NCI-H2196 (cell line): ENCODE measurements at regions not wholly inside any gene's neighbourhood (a gene's known extent, or its start where the extent isn't known, plus 50 kb on each side); places are given as distances from the start of the nearest gene placed in this dataset.
A peak's percentile ranks its signal among the peaks of the same experiment; 100 is the strongest.

Source experiments
- DNase-seq: peaks from one replicate; lab custom pipeline; 2025; ENCODE audit not compliant: unreplicated experiment; lab: John Stamatoyannopoulos, UW

DNA sequence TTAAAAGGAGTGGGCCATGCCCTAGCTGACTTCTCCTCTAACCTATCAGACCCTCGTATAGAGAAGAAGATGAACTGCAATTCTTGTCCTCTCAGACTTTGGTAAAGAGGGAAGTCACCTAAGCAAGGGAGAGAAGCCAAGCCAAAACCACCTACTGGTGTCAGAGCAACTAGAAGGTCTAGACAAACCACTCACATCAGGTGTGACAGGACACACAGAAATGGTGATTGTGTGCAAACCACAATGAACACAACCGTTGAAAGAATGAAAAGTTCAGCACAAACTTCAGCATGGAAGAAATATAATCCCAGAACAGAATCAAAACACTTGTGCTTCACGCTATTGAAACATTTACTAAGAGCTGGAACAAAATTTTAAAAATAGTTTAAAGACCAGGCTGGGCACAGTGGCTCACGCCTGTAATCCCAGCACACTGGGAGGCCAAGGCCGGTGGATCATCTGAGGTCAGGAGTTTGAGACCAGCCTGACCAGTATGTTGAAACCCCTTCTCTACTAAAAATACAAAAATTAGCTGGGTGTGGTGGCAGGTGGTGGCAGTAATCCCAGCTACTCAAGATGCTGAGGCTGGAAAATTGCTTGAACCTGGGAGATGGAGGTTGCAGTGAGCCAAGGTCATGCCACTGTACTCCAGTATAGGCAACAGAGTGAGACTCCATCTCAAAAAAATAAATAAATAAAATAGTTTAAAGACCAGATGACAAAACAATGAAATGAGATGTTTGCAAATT is 56.2 kb upstream of the NTF3 start:
- no peak for DNase-seq

DNA sequence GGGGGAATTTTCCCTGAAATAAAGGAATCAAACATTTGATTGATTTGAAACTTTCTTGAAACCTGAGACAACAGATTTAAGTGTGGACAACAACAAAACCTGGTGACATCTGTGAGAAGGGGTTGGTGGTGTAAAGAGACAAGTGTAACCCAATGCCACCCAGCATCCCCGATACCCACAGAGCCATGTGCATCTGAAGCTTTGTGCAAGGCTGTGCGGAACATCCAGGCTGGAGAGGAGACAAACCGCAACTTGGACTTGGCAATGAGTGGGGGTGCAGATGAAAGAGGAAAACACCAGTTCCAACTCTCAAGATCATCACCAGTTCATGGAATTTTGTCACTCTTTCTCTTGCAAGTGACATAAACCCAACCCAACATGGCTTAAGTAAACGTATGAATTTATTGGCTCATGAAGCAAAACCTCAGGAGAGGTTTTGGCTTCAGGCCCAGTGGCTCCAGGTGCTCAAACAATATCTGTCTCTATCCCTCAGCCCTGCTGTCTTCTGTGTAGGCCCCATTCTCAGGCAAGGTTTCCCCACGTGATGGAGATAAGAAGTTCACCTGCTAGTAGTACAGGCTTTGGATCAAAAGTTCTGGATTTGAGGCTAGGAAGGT is 55.2 kb upstream of the NTF3 start:
- DNase-seq = peak; percentile 63

DNA sequence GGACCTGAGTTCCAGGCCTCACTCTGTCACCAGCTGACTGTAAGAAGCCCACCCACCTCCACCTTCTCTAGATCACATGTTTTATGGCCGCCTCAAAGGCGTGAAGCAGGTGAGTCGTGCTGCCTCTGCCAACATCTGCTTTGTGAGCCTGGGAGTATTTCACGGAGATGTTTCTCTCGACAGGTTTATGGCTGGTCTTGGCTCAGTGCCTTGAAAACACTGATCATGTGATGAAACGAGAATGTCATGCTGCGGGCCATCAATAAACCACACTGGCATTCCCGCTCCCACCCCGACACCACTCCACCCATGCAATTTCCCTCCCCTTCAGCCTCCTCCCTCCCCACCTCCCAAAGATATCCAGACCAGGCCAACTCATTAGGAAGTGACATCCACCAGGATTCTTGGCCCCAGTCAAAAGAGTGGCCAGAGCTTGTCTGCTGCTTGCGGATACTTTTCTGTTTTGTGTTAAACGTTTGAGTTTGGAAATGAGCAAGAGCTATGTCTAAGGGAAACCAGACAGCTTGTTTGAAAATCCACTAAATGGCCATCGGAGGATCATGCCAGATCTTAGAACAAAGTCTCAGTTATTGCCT is 53.8 kb upstream of the NTF3 start:
- peak; percentile 68 for DNase-seq

DNA sequence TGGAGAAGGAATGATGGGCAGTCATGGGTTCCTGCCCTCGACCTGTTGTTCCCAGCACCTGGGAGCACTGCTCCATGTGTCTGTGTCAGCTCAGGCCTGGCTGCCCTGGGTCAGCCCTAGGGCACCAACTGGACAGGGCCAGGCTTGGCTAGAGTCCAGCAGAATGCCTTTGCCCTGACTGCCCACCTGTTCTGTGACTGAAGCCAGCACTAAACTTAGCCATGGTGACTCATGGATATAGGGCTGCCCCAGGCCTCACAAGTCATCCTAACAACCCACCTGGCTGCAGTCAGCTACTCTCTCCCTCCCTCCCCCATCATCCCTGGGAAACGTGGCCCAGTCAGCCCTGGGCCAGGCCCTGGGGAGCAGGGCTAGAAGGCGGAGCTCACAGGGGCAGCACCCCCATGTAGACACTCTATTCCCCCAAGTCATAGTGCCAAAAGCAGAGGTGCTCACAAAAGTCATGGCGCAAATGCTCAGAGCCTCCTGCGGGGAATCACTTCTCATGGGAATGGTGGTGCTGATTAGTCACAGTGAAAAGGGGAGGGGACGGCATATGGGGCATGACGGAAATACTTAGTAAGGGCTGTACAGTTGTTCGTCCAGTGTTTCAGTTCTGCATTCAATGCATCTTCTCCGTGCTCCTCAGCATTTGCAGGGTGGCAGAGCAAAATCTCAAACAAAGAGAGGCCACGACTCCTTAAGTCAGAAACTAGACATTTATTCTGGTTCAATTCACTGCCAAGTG is 52.0 kb upstream of the NTF3 start:
- peak; percentile 7 for DNase-seq
